ENCODE measurements at regions not wholly inside any gene's neighbourhood (a gene's known extent, or its start where the extent isn't known, plus 50 kb on each side); places are given as distances from the start of the nearest gene placed in this dataset.

DNA sequence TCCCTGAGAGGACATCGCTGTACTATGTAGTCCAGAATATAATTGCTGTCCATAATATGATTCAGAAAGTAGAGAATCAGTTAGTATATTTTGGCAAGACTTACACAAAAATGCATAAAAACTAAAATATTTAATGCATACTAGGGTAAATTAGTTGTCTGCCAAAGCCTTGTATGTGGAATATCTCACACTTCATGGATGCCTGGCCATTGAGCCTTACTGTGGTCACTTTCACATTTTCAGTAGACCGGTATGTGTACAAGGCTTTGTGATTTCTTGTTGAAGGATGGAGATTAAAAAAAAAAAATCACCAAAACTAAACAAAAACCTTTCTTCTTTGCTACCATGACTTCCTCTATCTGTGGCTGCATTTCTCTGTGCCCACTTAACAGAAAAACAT, 197.3 kb upstream of the DDHD1 start:
- H4K8ac ChIP-seq (ENCODE audit: extremely low read depth, insufficient read depth, low read length) = no peak overlapping the region
- no peaks in the 10 kb centered on the region for H3K36me3 ChIP-seq (ENCODE audit: control insufficient read depth in 2 of 4, insufficient read depth in 4 of 4, low read length in 3 of 4)
- POLR2A ChIA-PET (ENCODE audit: partially characterized antibody) = no interaction called here
- H3K18ac ChIP-seq (ENCODE audit: extremely low read depth, low read length) = no peak overlapping the region
- H3K79me1 ChIP-seq (ENCODE audit: low read depth, low read length) = no peaks in the 10 kb centered on the region
- H3K4ac ChIP-seq (replicated peaks; ENCODE audit: insufficient read length, low read depth, low read length) = no peak overlapping the region
- no peak overlapping the region for H2BK120ac ChIP-seq (replicated peaks; ENCODE audit: low read depth, low read length)
- no peak overlapping the region for H3K14ac ChIP-seq (ENCODE audit: insufficient read length)
- 98% methylated on average over 2 of the region's 2 CpGs; no CpG with 5 or more reads in 1 of the 2 experiments for WGBS, 2 experiments (ENCODE audit: extremely low coverage in 1 of 2, insufficient coverage in 1 of 2, insufficient read length in 1 of 2, insufficient replicate concordance in 2 of 2, low coverage in 1 of 2, low lambda C conversion rate in 2 of 2, missing lambda C conversion rate in 1 of 2)
- H2AK5ac ChIP-seq (ENCODE audit: low read depth, low read length) = no peak overlapping the region
- H2AFZ ChIP-seq (ENCODE audit: low read length) = no peak overlapping the region
- CTCF ChIA-PET (ENCODE audit: partially characterized antibody) = no interaction called here
- H3K79me2 ChIP-seq (ENCODE audit: control insufficient read depth in 1 of 2, insufficient read depth in 2 of 2, low read length in 2 of 2) = no peaks in the 10 kb centered on the region
- H3K27me3 ChIP-seq (replicated peaks in 1 of 4; ENCODE audit: control insufficient read depth in 3 of 4, extremely low read depth in 1 of 4, insufficient read depth in 3 of 4, low read length in 3 of 4) = no peaks in the 10 kb centered on the region
- H4K91ac ChIP-seq (replicated peaks; ENCODE audit: insufficient read length, low read length) = no peak overlapping the region
- no peak overlapping the region for H4K5ac ChIP-seq (ENCODE audit: insufficient read length, low read depth, low read length)
- no peaks in the 10 kb centered on the region for H3K9me3 ChIP-seq (ENCODE audit: insufficient read depth in 2 of 2, low read depth in 1 of 2, low read length in 1 of 2)
- no peak overlapping the region for H2BK5ac ChIP-seq (ENCODE audit: low read depth, low read length)
- DNase-seq (ENCODE audit: low read depth in 1 of 2, low spot score in 2 of 2) = no peak
- no peak overlapping the region for H3K27ac ChIP-seq (ENCODE audit: low read depth, low read length)
- H3K9ac ChIP-seq (replicated peaks in 1 of 4; ENCODE audit: extremely low read depth in 1 of 4, low read depth in 3 of 4, low read length in 3 of 4) = no peak overlapping the region
- peaks cover 3 to 17% (median 10%) of the 10 kb centered on the region in 4 experiments; a peak in 4 of 7 replicates for H3K4me1 ChIP-seq (replicated peaks in 1 of 4; ENCODE audit: control insufficient read depth in 3 of 4, insufficient read depth in 4 of 4, low read length in 3 of 4)
- H2BK15ac ChIP-seq (ENCODE audit: low read length) = no peak overlapping the region
- FAIRE-seq = no peak
- H3K23me2 ChIP-seq (ENCODE audit: low read depth, low read length) = no peaks in the 10 kb centered on the region
- no peak overlapping the region for H2BK20ac ChIP-seq (ENCODE audit: low read length)
- no peak overlapping the region for H3K4me2 ChIP-seq (ENCODE audit: insufficient read depth in 1 of 2, low read depth in 2 of 2, low read length in 2 of 2)
- TF ChIP-seq BRCA1 (IDR thresholded peaks at IDR 0.05; ENCODE audit: low read depth, low read length) (no peak), CTBP2 (IDR thresholded peaks at IDR 0.05; ENCODE audit: borderline replicate concordance, insufficient read depth, insufficient read length, low read length) (no peak), TEAD4 (IDR thresholded peaks at IDR 0.05; ENCODE audit: low read depth, low read length) (no peak), SAP30 (IDR thresholded peaks at IDR 0.05; ENCODE audit: insufficient read depth, insufficient replicate concordance, low read length) (no peak), RFX5 (IDR thresholded peaks at IDR 0.05; ENCODE audit: borderline replicate concordance, low read depth, low read length) (no peak), RAD21 (IDR thresholded peaks at IDR 0.05 in 1 of 2, conservative IDR thresholded peaks at IDR 0.05 in 1 of 2; ENCODE audit: low read depth in 2 of 2, low read length in 2 of 2) (no peak), SUZ12 (IDR thresholded peaks at IDR 0.05; ENCODE audit: low read length) (no peak)
- TF ChIP-seq, protein P1, sequence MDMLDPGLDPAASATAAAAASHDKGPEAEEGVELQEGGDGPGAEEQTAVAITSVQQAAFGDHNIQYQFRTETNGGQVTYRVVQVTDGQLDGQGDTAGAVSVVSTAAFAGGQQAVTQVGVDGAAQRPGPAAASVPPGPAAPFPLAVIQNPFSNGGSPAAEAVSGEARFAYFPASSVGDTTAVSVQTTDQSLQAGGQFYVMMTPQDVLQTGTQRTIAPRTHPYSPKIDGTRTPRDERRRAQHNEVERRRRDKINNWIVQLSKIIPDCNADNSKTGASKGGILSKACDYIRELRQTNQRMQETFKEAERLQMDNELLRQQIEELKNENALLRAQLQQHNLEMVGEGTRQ (IDR thresholded peaks at IDR 0.05; ENCODE audit: low read length) = no peak
- H2BK12ac ChIP-seq (ENCODE audit: low read depth, low read length) = no peak overlapping the region
- no peaks in the 10 kb centered on the region for H4K20me1 ChIP-seq (replicated peaks in 1 of 2; ENCODE audit: control insufficient read depth in 1 of 2, insufficient read depth in 2 of 2, low read length in 2 of 2)
- H3K23ac ChIP-seq (ENCODE audit: insufficient read length) = no peak overlapping the region
- H3K56ac ChIP-seq (replicated peaks; ENCODE audit: insufficient read length, low read depth, low read length) = no peak overlapping the region
- H3K4me3 ChIP-seq (ENCODE audit: extremely low read depth in 1 of 4, insufficient read depth in 2 of 4, low read depth in 3 of 4, low read length in 4 of 4) = no peak overlapping the region

All from H1 (cell line).